Ishikawa (cell line): ENCODE measurements at regions not wholly inside any gene's neighbourhood (a gene's known extent, or its start where the extent isn't known, plus 50 kb on each side); places are given as distances from the start of the nearest gene placed in this dataset.

Experiments
- CEBPB ChIP-seq: IDR thresholded peaks from 2 replicates; pipeline ENCODE4 v1.6.1; 2012
- CREB1 ChIP-seq: IDR thresholded peaks from 2 replicates; pipeline ENCODE4 v1.6.1; 2012; ENCODE audit warnings: low read depth
- EGR1 ChIP-seq: IDR thresholded peaks from 2 replicates; pipeline ENCODE4 v1.6.1; 2012
- EP300 ChIP-seq: IDR thresholded peaks from 2 replicates; pipeline ENCODE4 v1.6.1; 2012; ENCODE audit warnings: borderline replicate concordance
- FOXM1 ChIP-seq: IDR thresholded peaks from 2 replicates; pipeline ENCODE4 v1.6.1; 2012; ENCODE audit warnings: low read depth, borderline replicate concordance
- MAX ChIP-seq: IDR thresholded peaks from 2 replicates; pipeline ENCODE4 v1.6.1; 2012
- NFIC ChIP-seq: IDR thresholded peaks from 2 replicates; pipeline ENCODE4 v1.6.1; 2012
- RAD21 ChIP-seq: IDR thresholded peaks from 2 replicates; pipeline ENCODE4 v1.6.1; 2012; ENCODE audit warnings: low read depth
- REST ChIP-seq: IDR thresholded peaks from 2 replicates; pipeline ENCODE4 v1.6.1; 2012; ENCODE audit warnings: low read depth, mild to moderate bottlenecking
- TAF1 ChIP-seq: IDR thresholded peaks from 2 replicates; pipeline ENCODE4 v1.6.1; 2012; ENCODE audit warnings: low read depth, mild to moderate bottlenecking
- TCF12 ChIP-seq: IDR thresholded peaks from 2 replicates; pipeline ENCODE4 v1.6.1; 2012; ENCODE audit warnings: low read depth
- TEAD4 ChIP-seq: IDR thresholded peaks from 2 replicates; pipeline ENCODE4 v1.6.1; 2012
- USF1 ChIP-seq: IDR thresholded peaks from 2 replicates; pipeline ENCODE4 v1.6.1; 2012
- YY1 ChIP-seq: IDR thresholded peaks from 2 replicates; pipeline ENCODE4 v1.6.1; 2012; ENCODE audit warnings: low read depth
- ZBTB7A ChIP-seq: IDR thresholded peaks from 2 replicates; pipeline ENCODE4 v1.6.1; 2012; ENCODE audit warnings: low read depth

GRCh38 chr9:27800159-27800558 is 226.9 kb upstream of the C9orf72 start:
- no peak for TF ChIP-seq TCF12

- no peak for TF ChIP-seq CEBPB
- TF ChIP-seq TCF12, result no peak
- no peak for TF ChIP-seq NFIC
- TF ChIP-seq EP300, result no peak
- TF ChIP-seq EGR1, result no peak
- no peak for TF ChIP-seq REST
- no peak for TF ChIP-seq FOXM1
- TF ChIP-seq ZBTB7A, result no peak
- TF ChIP-seq USF1, result no peak
- TF ChIP-seq CREB1, result no peak
- TF ChIP-seq YY1, result no peak
Observed at GRCh38 chr9:27800692-27801370, 227.6 kb upstream of the C9orf72 start.

GRCh38 chr9:27801545-27801944 is 228.3 kb upstream of the C9orf72 start:
- TF ChIP-seq TEAD4 (no peak), EP300 (no peak)

- TF ChIP-seq TCF12 (no peak), YY1 (no peak), EGR1 (no peak), TAF1 (no peak), REST (no peak), MAX (no peak), ZBTB7A (no peak), CEBPB (no peak), USF1 (no peak), TEAD4 (no peak), RAD21 (no peak), EP300 (no peak), CREB1 (no peak), NFIC (no peak), FOXM1 (no peak)
Observed at GRCh38 chr9:27802418-27802817, 229.1 kb upstream of the C9orf72 start.

- TF ChIP-seq EP300 (no peak), ZBTB7A (no peak), TCF12 (no peak), RAD21 (no peak), MAX (no peak), YY1 (no peak), CEBPB (no peak), CREB1 (no peak), TAF1 (no peak), REST (no peak), USF1 (no peak), TEAD4 (no peak), NFIC (no peak), EGR1 (no peak), FOXM1 (no peak)
Observed at GRCh38 chr9:27808864-27809263, 235.6 kb upstream of the C9orf72 start.
